ENCODE measurements at regions not wholly inside any gene's neighbourhood (a gene's known extent, or its start where the extent isn't known, plus 50 kb on each side); places are given as distances from the start of the nearest gene placed in this dataset.
"Not testable (repeated sequence)": the region's sequence is repeated elsewhere in the genome, so short reads cannot be mapped to it uniquely, and the experiment has no call there.

DNA sequence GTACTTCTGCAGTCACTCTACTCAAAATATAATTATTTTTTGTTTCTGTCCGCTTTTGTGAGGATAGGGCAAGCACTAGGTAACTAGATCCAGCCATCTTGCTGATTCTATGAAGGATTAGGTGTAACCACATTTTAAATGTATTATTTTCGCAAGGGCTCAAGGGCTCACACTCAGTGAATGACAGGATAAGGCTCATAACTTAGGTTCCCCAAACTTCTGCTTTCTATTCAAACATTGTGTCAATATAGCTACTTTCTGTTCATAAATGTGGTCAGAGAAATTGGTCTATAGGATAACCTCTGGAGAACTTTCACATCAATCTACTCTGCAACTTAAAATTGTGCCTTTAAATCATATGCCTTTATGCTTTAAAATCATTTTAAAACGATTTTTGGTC, 1141.2 kb downstream of the SORCS1 start:
- Histone ChIP-seq H3K36me3 (ENCODE audit: control insufficient read depth in 2 of 2, extremely low read depth in 1 of 2, insufficient read depth in 2 of 2, low read length in 2 of 2) (no peaks in the 10 kb centered on the region), H4K20me1 (replicated peaks; ENCODE audit: control insufficient read depth, extremely low read depth, insufficient read depth, low read length) (no peaks in the 10 kb centered on the region), H2AFZ (ENCODE audit: low read depth, low read length) (no peak overlapping the region), H3K9me1 (replicated peaks; ENCODE audit: control insufficient read depth, extremely low read depth, insufficient read depth, low read length) (no peaks in the 10 kb centered on the region), H3K79me2 (ENCODE audit: control insufficient read depth, insufficient read depth, low read length) (no peaks in the 10 kb centered on the region), H3K27me3 (ENCODE audit: control insufficient read depth in 2 of 2, insufficient read depth in 2 of 2, low read length in 2 of 2) (no peaks in the 10 kb centered on the region), H3K4me2 (ENCODE audit: insufficient read depth, low read length) (no peak overlapping the region), H3K9me3 (replicated peaks; ENCODE audit: control insufficient read depth, insufficient read depth, low read length) (no peaks in the 10 kb centered on the region), H3K4me3 (replicated peaks in 1 of 3; ENCODE audit: insufficient read depth in 1 of 3, low read depth in 1 of 3, low read length in 3 of 3) (no peak overlapping the region), H3K9ac (replicated peaks; ENCODE audit: extremely low read depth, insufficient read depth, low read length) (no peak overlapping the region), H3K4me1 (ENCODE audit: control insufficient read depth, extremely low read depth, insufficient read depth, low read length) (no peaks in the 10 kb centered on the region), H3K27ac (ENCODE audit: insufficient read depth, low read depth, low read length) (no peak overlapping the region)
- dilution Hi-C loops (cut with MboI; ENCODE audit: extremely low pct_ligation_motif_present, low sequenced_read_pairs) (no loop called here), intact Hi-C loops (cut with micrococcal nuclease) (no loop called here)
- BruUV-seq (replicated peaks) = no TSS peak
- CTCF ChIA-PET = no interaction called here
- DNase-seq (ENCODE audit: low read depth, low spot score) (no peak), FAIRE-seq (no peak)
- POLR2A ChIA-PET = no interaction called here
- TF ChIP-seq, protein P1, sequence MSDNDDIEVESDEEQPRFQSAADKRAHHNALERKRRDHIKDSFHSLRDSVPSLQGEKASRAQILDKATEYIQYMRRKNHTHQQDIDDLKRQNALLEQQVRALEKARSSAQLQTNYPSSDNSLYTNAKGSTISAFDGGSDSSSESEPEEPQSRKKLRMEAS (IDR thresholded peaks at IDR 0.05; ENCODE audit: insufficient read depth, insufficient read length) = no peak
- TF ChIP-seq POLR2AphosphoS5 (IDR thresholded peaks at IDR 0.05; ENCODE audit: insufficient read depth, low read depth, low read length) = no peak
- no peak for TF ChIP-seq MYC (IDR thresholded peaks at IDR 0.05; ENCODE audit: low read depth, low read length)
- TF ChIP-seq, protein P2, sequence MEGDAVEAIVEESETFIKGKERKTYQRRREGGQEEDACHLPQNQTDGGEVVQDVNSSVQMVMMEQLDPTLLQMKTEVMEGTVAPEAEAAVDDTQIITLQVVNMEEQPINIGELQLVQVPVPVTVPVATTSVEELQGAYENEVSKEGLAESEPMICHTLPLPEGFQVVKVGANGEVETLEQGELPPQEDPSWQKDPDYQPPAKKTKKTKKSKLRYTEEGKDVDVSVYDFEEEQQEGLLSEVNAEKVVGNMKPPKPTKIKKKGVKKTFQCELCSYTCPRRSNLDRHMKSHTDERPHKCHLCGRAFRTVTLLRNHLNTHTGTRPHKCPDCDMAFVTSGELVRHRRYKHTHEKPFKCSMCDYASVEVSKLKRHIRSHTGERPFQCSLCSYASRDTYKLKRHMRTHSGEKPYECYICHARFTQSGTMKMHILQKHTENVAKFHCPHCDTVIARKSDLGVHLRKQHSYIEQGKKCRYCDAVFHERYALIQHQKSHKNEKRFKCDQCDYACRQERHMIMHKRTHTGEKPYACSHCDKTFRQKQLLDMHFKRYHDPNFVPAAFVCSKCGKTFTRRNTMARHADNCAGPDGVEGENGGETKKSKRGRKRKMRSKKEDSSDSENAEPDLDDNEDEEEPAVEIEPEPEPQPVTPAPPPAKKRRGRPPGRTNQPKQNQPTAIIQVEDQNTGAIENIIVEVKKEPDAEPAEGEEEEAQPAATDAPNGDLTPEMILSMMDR (IDR thresholded peaks at IDR 0.05; ENCODE audit: extremely low read depth in 1 of 2, insufficient read depth in 1 of 2, low read depth in 1 of 2, low read length in 2 of 2) = no peak
- no peak for TF ChIP-seq POLR2A (IDR thresholded peaks at IDR 0.05; ENCODE audit: low read depth, low read length)
- no peak for TF ChIP-seq FOS (IDR thresholded peaks at IDR 0.05; ENCODE audit: borderline replicate concordance, insufficient read depth, low read length)

DNA sequence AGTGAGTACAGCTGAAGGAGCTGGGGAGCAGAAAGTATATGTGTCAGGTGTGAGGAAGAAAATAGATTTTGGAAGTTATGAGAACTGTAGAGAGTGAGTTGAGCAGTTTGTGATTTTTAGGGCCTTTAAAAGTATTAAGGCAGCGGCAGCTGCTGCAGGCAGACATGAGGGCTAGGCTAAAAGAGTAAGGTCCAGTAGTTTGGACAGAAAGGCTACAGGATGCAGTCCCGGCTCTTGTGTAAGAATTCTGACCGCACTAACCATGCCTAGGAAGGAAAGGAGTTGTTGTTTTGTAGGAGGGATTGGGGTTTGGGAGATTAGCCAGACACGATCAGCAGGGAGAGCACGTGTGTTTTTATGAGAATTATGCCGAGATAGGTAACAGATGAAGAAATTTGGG, 1144.9 kb downstream of the SORCS1 start:
- H3K27ac ChIP-seq (ENCODE audit: insufficient read depth, low read depth, low read length); H3K9ac ChIP-seq (replicated peaks; ENCODE audit: extremely low read depth, insufficient read depth, low read length); H3K27me3 ChIP-seq (ENCODE audit: control insufficient read depth in 2 of 2, insufficient read depth in 2 of 2, low read length in 2 of 2); H3K4me3 ChIP-seq (replicated peaks in 1 of 3; ENCODE audit: insufficient read depth in 1 of 3, low read depth in 1 of 3, low read length in 3 of 3); H3K79me2 ChIP-seq (ENCODE audit: control insufficient read depth, insufficient read depth, low read length); DNase-seq (ENCODE audit: low read depth, low spot score); H2AFZ ChIP-seq (ENCODE audit: low read depth, low read length); intact Hi-C loops (cut with micrococcal nuclease); BruUV-seq (replicated peaks); H4K20me1 ChIP-seq (replicated peaks; ENCODE audit: control insufficient read depth, extremely low read depth, insufficient read depth, low read length); H3K36me3 ChIP-seq (ENCODE audit: control insufficient read depth in 2 of 2, extremely low read depth in 1 of 2, insufficient read depth in 2 of 2, low read length in 2 of 2); H3K9me3 ChIP-seq (replicated peaks; ENCODE audit: control insufficient read depth, insufficient read depth, low read length); CTCF ChIA-PET; H3K4me2 ChIP-seq (ENCODE audit: insufficient read depth, low read length); H3K4me1 ChIP-seq (ENCODE audit: control insufficient read depth, extremely low read depth, insufficient read depth, low read length); FAIRE-seq; H3K9me1 ChIP-seq (replicated peaks; ENCODE audit: control insufficient read depth, extremely low read depth, insufficient read depth, low read length); dilution Hi-C loops (cut with MboI; ENCODE audit: extremely low pct_ligation_motif_present, low sequenced_read_pairs); POLR2A ChIA-PET: not testable (repeated sequence)

DNA sequence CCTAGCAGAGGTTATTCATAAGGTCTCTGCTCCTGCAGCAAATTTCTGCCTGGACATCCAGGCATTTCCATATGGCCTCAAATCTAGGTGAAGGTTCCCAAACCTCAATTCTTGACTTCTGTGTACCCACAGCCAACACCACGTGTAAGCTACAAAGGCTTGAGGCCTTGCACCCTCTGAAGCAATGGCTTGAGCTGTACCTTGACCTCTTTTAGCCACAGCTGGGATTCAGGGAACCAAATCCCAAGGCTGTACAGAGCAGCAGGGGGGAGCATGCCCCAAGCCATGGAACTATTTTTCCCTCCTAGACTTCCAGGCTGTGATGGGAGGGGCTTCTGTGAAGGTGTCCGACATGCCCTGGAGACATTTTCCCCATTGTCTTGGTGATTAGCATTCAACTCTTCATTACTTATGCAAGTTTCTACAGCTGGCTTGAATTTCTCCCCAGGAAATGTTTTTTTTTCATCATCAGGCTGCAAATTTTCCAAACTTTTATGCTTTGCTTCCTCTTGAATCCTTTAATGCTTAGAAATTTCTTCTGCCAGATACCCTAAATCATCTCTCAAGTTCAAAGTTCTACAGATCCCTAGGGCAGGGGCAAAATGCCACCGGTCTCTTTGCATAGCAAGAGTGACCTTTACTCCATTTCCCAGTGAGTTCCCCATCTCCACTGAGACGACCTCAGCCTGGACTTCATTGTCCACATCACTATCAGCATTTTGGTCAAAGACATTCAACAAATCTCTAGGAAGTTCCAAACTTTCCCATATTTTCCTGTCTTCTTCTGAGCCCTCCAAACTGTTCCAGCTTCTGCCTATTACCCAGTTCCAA, 1148.9 kb downstream of the SORCS1 start:
- H3K9ac ChIP-seq (replicated peaks; ENCODE audit: extremely low read depth, insufficient read depth, low read length); H3K27me3 ChIP-seq (ENCODE audit: control insufficient read depth in 2 of 2, insufficient read depth in 2 of 2, low read length in 2 of 2); FAIRE-seq; intact Hi-C loops (cut with micrococcal nuclease); H3K9me1 ChIP-seq (replicated peaks; ENCODE audit: control insufficient read depth, extremely low read depth, insufficient read depth, low read length); H3K4me3 ChIP-seq (replicated peaks in 1 of 3; ENCODE audit: insufficient read depth in 1 of 3, low read depth in 1 of 3, low read length in 3 of 3); CTCF ChIA-PET; H2AFZ ChIP-seq (ENCODE audit: low read depth, low read length); H4K20me1 ChIP-seq (replicated peaks; ENCODE audit: control insufficient read depth, extremely low read depth, insufficient read depth, low read length); H3K9me3 ChIP-seq (replicated peaks; ENCODE audit: control insufficient read depth, insufficient read depth, low read length); H3K36me3 ChIP-seq (ENCODE audit: control insufficient read depth in 2 of 2, extremely low read depth in 1 of 2, insufficient read depth in 2 of 2, low read length in 2 of 2); dilution Hi-C loops (cut with MboI; ENCODE audit: extremely low pct_ligation_motif_present, low sequenced_read_pairs); H3K79me2 ChIP-seq (ENCODE audit: control insufficient read depth, insufficient read depth, low read length); DNase-seq (ENCODE audit: low read depth, low spot score); H3K27ac ChIP-seq (ENCODE audit: insufficient read depth, low read depth, low read length); H3K4me1 ChIP-seq (ENCODE audit: control insufficient read depth, extremely low read depth, insufficient read depth, low read length); BruUV-seq (replicated peaks); POLR2A ChIA-PET; H3K4me2 ChIP-seq (ENCODE audit: insufficient read depth, low read length): not testable (repeated sequence)

Measured in endothelial cell of umbilical vein (primary cell).